ENCODE measurements at regions not wholly inside any gene's neighbourhood (a gene's known extent, or its start where the extent isn't known, plus 50 kb on each side); places are given as distances from the start of the nearest gene placed in this dataset.

- TF ChIP-seq, protein P1, sequence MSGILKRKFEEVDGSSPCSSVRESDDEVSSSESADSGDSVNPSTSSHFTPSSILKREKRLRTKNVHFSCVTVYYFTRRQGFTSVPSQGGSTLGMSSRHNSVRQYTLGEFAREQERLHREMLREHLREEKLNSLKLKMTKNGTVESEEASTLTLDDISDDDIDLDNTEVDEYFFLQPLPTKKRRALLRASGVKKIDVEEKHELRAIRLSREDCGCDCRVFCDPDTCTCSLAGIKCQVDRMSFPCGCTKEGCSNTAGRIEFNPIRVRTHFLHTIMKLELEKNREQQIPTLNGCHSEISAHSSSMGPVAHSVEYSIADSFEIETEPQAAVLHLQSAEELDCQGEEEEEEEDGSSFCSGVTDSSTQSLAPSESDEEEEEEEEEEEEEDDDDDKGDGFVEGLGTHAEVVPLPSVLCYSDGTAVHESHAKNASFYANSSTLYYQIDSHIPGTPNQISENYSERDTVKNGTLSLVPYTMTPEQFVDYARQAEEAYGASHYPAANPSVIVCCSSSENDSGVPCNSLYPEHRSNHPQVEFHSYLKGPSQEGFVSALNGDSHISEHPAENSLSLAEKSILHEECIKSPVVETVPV (CRISPR knock-in tag; IDR thresholded peaks at IDR 0.05), result no peak
- no peak for TF ChIP-seq ZC3H10 (CRISPR knock-in tag; IDR thresholded peaks at IDR 0.05)
- TF ChIP-seq GLIS3 (CRISPR knock-in tag; IDR thresholded peaks at IDR 0.05), result no peak
- no peak for TF ChIP-seq TCF4 (CRISPR knock-in tag; IDR thresholded peaks at IDR 0.05; ENCODE audit: borderline replicate concordance)
- no peak for TF ChIP-seq PATZ1 (CRISPR knock-in tag; IDR thresholded peaks at IDR 0.05; ENCODE audit: borderline replicate concordance)
- TF ChIP-seq RARB (CRISPR knock-in tag; IDR thresholded peaks at IDR 0.05), result no peak
Observed at GRCh38 chr10:80770239-80770638, 232.5 kb downstream of the SH2D4B start (continued).

- TF ChIP-seq, protein P2, sequence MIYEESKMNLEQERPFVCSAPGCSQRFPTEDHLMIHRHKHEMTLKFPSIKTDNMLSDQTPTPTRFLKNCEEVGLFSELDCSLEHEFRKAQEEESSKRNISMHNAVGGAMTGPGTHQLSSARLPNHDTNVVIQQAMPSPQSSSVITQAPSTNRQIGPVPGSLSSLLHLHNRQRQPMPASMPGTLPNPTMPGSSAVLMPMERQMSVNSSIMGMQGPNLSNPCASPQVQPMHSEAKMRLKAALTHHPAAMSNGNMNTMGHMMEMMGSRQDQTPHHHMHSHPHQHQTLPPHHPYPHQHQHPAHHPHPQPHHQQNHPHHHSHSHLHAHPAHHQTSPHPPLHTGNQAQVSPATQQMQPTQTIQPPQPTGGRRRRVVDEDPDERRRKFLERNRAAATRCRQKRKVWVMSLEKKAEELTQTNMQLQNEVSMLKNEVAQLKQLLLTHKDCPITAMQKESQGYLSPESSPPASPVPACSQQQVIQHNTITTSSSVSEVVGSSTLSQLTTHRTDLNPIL (CRISPR knock-in tag; IDR thresholded peaks at IDR 0.05; ENCODE audit: low read depth), result no peak
- TF ChIP-seq RARB (CRISPR knock-in tag; IDR thresholded peaks at IDR 0.05), result no peak
- TF ChIP-seq ZNF8 (CRISPR knock-in tag; IDR thresholded peaks at IDR 0.05), result no peak
- TF ChIP-seq POU6F1 (CRISPR knock-in tag; IDR thresholded peaks at IDR 0.05; ENCODE audit: borderline replicate concordance, low read depth), result no peak
- no peak for TF ChIP-seq ZNF70 (CRISPR knock-in tag; IDR thresholded peaks at IDR 0.05)
- no peak for TF ChIP-seq PATZ1 (CRISPR knock-in tag; IDR thresholded peaks at IDR 0.05; ENCODE audit: borderline replicate concordance)
- TF ChIP-seq ZC3H10 (CRISPR knock-in tag; IDR thresholded peaks at IDR 0.05), result no peak
- TF ChIP-seq GLIS3 (CRISPR knock-in tag; IDR thresholded peaks at IDR 0.05), result no peak
- no peak for TF ChIP-seq TOX (CRISPR knock-in tag; IDR thresholded peaks at IDR 0.05; ENCODE audit: borderline replicate concordance)
- TF ChIP-seq OSR1 (CRISPR knock-in tag; IDR thresholded peaks at IDR 0.05), result no peak
- no peak for TF ChIP-seq ZFP30 (CRISPR knock-in tag; IDR thresholded peaks at IDR 0.05)
- no peak for TF ChIP-seq ESRRG (CRISPR knock-in tag; IDR thresholded peaks at IDR 0.05)
- TF ChIP-seq SNAI2 (CRISPR knock-in tag; IDR thresholded peaks at IDR 0.05), result no peak
- TF ChIP-seq, protein P3, sequence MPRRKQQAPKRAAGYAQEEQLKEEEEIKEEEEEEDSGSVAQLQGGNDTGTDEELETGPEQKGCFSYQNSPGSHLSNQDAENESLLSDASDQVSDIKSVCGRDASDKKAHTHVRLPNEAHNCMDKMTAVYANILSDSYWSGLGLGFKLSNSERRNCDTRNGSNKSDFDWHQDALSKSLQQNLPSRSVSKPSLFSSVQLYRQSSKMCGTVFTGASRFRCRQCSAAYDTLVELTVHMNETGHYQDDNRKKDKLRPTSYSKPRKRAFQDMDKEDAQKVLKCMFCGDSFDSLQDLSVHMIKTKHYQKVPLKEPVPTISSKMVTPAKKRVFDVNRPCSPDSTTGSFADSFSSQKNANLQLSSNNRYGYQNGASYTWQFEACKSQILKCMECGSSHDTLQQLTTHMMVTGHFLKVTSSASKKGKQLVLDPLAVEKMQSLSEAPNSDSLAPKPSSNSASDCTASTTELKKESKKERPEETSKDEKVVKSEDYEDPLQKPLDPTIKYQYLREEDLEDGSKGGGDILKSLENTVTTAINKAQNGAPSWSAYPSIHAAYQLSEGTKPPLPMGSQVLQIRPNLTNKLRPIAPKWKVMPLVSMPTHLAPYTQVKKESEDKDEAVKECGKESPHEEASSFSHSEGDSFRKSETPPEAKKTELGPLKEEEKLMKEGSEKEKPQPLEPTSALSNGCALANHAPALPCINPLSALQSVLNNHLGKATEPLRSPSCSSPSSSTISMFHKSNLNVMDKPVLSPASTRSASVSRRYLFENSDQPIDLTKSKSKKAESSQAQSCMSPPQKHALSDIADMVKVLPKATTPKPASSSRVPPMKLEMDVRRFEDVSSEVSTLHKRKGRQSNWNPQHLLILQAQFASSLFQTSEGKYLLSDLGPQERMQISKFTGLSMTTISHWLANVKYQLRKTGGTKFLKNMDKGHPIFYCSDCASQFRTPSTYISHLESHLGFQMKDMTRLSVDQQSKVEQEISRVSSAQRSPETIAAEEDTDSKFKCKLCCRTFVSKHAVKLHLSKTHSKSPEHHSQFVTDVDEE (CRISPR knock-in tag; IDR thresholded peaks at IDR 0.05), result no peak
- ATAC-seq, result no peak
Observed at GRCh38 chr10:80771285-80771684, 233.6 kb downstream of the SH2D4B start.

- ATAC-seq, result no peak
- no peak for TF ChIP-seq ZFP30 (CRISPR knock-in tag; IDR thresholded peaks at IDR 0.05)
- no peak for TF ChIP-seq ISL1 (CRISPR knock-in tag; IDR thresholded peaks at IDR 0.05)
- TF ChIP-seq ZNF8 (CRISPR knock-in tag; IDR thresholded peaks at IDR 0.05), result no peak
- no peak for TF ChIP-seq GLIS3 (CRISPR knock-in tag; IDR thresholded peaks at IDR 0.05)
- no peak for TF ChIP-seq TOX (CRISPR knock-in tag; IDR thresholded peaks at IDR 0.05; ENCODE audit: borderline replicate concordance)
- TF ChIP-seq ZFP3 (CRISPR knock-in tag; IDR thresholded peaks at IDR 0.05), result no peak
- TF ChIP-seq, protein P3 (CRISPR knock-in tag; IDR thresholded peaks at IDR 0.05), result no peak
Observed at GRCh38 chr10:80771902-80772555, 234.3 kb downstream of the SH2D4B start.
